Suprapubic skin (tissue), 3 donors: ENCODE measurements at regions not wholly inside any gene's neighbourhood (a gene's known extent, or its start where the extent isn't known, plus 50 kb on each side); places are given as distances from the start of the nearest gene placed in this dataset.

Source experiments
- CTCF ChIP-seq, 2 donors: fragments of 200-600 bp in 1 of 2; fragments of 450-650 bp in 1 of 2; sonication (generic) in 1 of 2; IDR thresholded peaks; one replicate each; pipeline ENCODE4 v1.5.1; 2016 to 2019; ENCODE audit warnings: antibody characterized with exemption in 2 of 2, mild to moderate bottlenecking in 1 of 2, moderate library complexity in 1 of 2
- POLR2AphosphoS5 ChIP-seq, 3 donors: sonication (generic); formaldehyde crosslinking; IDR thresholded peaks; one replicate each; pipeline ENCODE4 v1.6.1; 2017; ENCODE audit warnings: antibody characterized with exemption in 3 of 3

- no peak for TF ChIP-seq CTCF (IDR thresholded peaks at IDR 0.05)
- TF ChIP-seq POLR2AphosphoS5 (IDR thresholded peaks at IDR 0.05), result no peak
These were observed 118.5 kb upstream of the FRMD6 start for GRCh38 chr14:51533160-51533559.
